DND-41 (cell line): ENCODE measurements at regions not wholly inside any gene's neighbourhood (a gene's known extent, or its start where the extent isn't known, plus 50 kb on each side); places are given as distances from the start of the nearest gene placed in this dataset.

ENCODE experiments used
- ATAC-seq: fragments of 200-7000 bp; cut with Tn5 transposase; 3 replicates; pipeline ENCODE4 v1.9.1; 2021; ENCODE audit warnings: low read depth; ENCODE audit not compliant: insufficient read depth
- DNase-seq: peaks from one replicate; pipeline ENCODE4 v3.0.0-alpha.2; 2020
- H2AFZ ChIP-seq: 2 replicates; pipeline ENCODE4 v1.6.0; 2012; ENCODE audit warnings: low read depth, low read length
- H3K27ac ChIP-seq: 2 replicates; pipeline ENCODE4 v1.5.1; 2012; ENCODE audit warnings: low read length, inconsistent platforms
- H3K27me3 ChIP-seq: fragments of 200-600 bp; sonication (generic); 2 replicates; pipeline ENCODE4 v1.6.0; 2012; ENCODE audit warnings: low read length, mild to moderate bottlenecking, inconsistent platforms; ENCODE audit not compliant: insufficient read depth, poor library complexity
- H3K36me3 ChIP-seq: 2 replicates; pipeline ENCODE4 v1.5.1; 2012; ENCODE audit warnings: low read length, inconsistent platforms; ENCODE audit not compliant: insufficient read depth
- H3K4me1 ChIP-seq: 2 replicates; pipeline ENCODE4 v1.5.1; 2012; ENCODE audit warnings: mild to moderate bottlenecking, low read length; ENCODE audit not compliant: insufficient read depth
- H3K4me2 ChIP-seq: 2 replicates; pipeline ENCODE4 v1.6.0; 2012; ENCODE audit warnings: mild to moderate bottlenecking, moderate library complexity, low read length, inconsistent platforms; ENCODE audit not compliant: insufficient read depth
- H3K4me3 ChIP-seq, 2 experiments: fragments of 200-600 bp in 1 of 2; shearing (Covaris generic) in 1 of 2; 2 replicates each; pipeline ENCODE4 v1.5.1; 2012 to 2016; ENCODE audit warnings: inconsistent platforms in 2 of 2, low read length in 2 of 2, mild to moderate bottlenecking in 2 of 2, low read depth in 1 of 2, moderate library complexity in 1 of 2
- H3K79me2 ChIP-seq: 2 replicates; pipeline ENCODE4 v1.6.0; 2012; ENCODE audit warnings: low read length, inconsistent platforms; ENCODE audit not compliant: insufficient read depth
- H3K9ac ChIP-seq: 2 replicates; pipeline ENCODE4 v1.6.0; 2012; ENCODE audit warnings: low read depth, mild to moderate bottlenecking, inconsistent platforms, low read length, moderate library complexity
- H3K9me3 ChIP-seq: 2 replicates; pipeline ENCODE4 v1.5.1; 2012; ENCODE audit warnings: low read length, moderate library complexity, mild to moderate bottlenecking, inconsistent platforms; ENCODE audit not compliant: insufficient read depth, severe bottlenecking
- H4K20me1 ChIP-seq: 2 replicates; pipeline ENCODE4 v1.6.0; 2012; ENCODE audit warnings: low read length; ENCODE audit not compliant: insufficient read depth
- EZH2 ChIP-seq: IDR thresholded peaks from 3 replicates; pipeline ENCODE4 v1.6.1; 2012; ENCODE audit warnings: borderline replicate concordance, low read depth, mild to moderate bottlenecking, moderate library complexity, low read length, inconsistent platforms; ENCODE audit not compliant: severe bottlenecking
- TF ChIP-seq, protein P1 (sequence below): IDR thresholded peaks from 2 replicates; pipeline ENCODE4 v1.5.1; 2012; ENCODE audit warnings: borderline replicate concordance, low read length, moderate library complexity, mild to moderate bottlenecking; ENCODE audit not compliant: poor library complexity, severe bottlenecking; ENCODE audit errors: extremely low read depth

DNA sequence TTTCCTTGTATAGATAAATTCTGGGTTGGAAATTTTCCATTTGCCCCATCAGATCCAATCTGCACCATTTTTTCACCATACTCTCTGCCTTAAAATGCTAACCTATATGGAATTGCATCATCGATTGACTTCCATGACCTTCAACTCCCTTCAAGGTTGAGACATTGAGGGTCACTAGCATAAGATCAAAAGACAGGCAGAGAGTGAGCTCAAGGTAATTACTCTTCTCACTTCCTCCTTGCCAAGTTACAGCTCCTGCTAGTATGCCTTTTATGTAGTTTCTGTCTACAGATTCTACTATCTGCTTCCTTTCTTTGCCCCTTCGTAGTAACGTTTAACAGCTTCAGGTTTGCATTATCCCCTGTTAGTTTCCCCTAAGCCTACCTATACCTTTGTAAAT, 1127.7 kb upstream of the LRRTM3 start:
- Histone ChIP-seq H3K4me3 (no peak overlapping the region), H2AFZ (no peak overlapping the region), H3K9me3 (no peaks in the 10 kb centered on the region), H4K20me1 (no peaks in the 10 kb centered on the region), H3K27ac (no peak overlapping the region), H3K4me2 (no peak overlapping the region), H3K27me3 (no peaks in the 10 kb centered on the region), H3K79me2 (no peaks in the 10 kb centered on the region), H3K36me3 (no peaks in the 10 kb centered on the region), H3K4me1 (no peaks in the 10 kb centered on the region), H3K9ac (no peak overlapping the region)
- TF ChIP-seq EZH2, result no peak
- TF ChIP-seq, protein P1, sequence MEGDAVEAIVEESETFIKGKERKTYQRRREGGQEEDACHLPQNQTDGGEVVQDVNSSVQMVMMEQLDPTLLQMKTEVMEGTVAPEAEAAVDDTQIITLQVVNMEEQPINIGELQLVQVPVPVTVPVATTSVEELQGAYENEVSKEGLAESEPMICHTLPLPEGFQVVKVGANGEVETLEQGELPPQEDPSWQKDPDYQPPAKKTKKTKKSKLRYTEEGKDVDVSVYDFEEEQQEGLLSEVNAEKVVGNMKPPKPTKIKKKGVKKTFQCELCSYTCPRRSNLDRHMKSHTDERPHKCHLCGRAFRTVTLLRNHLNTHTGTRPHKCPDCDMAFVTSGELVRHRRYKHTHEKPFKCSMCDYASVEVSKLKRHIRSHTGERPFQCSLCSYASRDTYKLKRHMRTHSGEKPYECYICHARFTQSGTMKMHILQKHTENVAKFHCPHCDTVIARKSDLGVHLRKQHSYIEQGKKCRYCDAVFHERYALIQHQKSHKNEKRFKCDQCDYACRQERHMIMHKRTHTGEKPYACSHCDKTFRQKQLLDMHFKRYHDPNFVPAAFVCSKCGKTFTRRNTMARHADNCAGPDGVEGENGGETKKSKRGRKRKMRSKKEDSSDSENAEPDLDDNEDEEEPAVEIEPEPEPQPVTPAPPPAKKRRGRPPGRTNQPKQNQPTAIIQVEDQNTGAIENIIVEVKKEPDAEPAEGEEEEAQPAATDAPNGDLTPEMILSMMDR, result no peak
- DNase-seq (no peak), ATAC-seq (no peak)

DNA sequence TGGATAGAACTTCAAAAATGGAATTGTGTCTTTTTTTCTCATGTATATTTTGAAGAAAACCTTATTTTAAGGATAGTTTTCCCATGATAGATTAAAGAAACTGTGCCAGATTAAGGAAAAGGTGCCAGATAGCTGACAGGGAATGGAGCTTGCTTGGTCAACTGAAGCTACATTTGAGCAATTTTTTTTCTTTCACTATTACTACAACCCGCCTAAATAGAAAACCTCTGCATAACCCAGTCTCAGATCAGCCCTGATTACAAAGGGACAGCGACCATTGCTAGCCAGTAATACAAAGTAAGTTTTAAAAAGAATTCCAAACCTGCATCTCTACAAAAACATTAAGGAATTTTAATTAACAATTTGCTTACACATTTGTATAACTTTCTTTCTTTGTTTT, 1123.4 kb upstream of the LRRTM3 start:
- no peak overlapping the region for H3K4me3 ChIP-seq
- ATAC-seq (no peak), DNase-seq (no peak)
- no peak overlapping the region for H3K27ac ChIP-seq
- no peak for TF ChIP-seq EZH2
- TF ChIP-seq, protein P1, result no peak
- H3K36me3 ChIP-seq, result no peaks in the 10 kb centered on the region
- H3K79me2 ChIP-seq, result no peaks in the 10 kb centered on the region
- H3K9me3 ChIP-seq, result no peaks in the 10 kb centered on the region
- no peaks in the 10 kb centered on the region for H4K20me1 ChIP-seq
- H3K4me2 ChIP-seq, result no peak overlapping the region
- H2AFZ ChIP-seq, result no peak overlapping the region
- no peak overlapping the region for H3K9ac ChIP-seq
- H3K27me3 ChIP-seq, result no peaks in the 10 kb centered on the region
- no peaks in the 10 kb centered on the region for H3K4me1 ChIP-seq

DNA sequence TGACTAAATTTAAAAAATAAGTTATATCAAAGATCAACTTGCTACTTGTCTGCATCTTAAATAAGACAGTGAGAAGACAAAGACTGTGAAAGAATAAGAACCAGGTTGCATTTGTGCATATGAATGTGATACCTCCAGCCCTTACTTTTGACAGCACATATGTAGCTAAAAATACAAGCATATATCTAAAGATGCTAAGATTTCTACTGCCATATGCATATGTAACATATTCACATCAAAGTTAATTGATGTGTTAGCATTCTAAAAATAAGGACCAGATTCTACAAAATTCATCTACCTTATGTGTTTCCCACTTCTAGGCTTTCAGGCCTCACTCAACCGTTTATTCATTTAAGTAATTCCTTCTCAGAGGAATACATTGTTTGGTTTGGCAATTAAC, 1120.3 kb upstream of the LRRTM3 start:
- Histone ChIP-seq H3K27me3 (no peaks in the 10 kb centered on the region), H3K79me2 (no peaks in the 10 kb centered on the region), H3K9ac (no peak overlapping the region), H3K36me3 (no peaks in the 10 kb centered on the region), H4K20me1 (no peaks in the 10 kb centered on the region), H2AFZ (no peak overlapping the region), H3K4me1 (no peaks in the 10 kb centered on the region), H3K4me2 (no peak overlapping the region), H3K27ac (no peak overlapping the region), H3K4me3 (no peak overlapping the region), H3K9me3 (no peaks in the 10 kb centered on the region)
- no peak for ATAC-seq
- TF ChIP-seq EZH2, result no peak
- no peak for DNase-seq

DNA sequence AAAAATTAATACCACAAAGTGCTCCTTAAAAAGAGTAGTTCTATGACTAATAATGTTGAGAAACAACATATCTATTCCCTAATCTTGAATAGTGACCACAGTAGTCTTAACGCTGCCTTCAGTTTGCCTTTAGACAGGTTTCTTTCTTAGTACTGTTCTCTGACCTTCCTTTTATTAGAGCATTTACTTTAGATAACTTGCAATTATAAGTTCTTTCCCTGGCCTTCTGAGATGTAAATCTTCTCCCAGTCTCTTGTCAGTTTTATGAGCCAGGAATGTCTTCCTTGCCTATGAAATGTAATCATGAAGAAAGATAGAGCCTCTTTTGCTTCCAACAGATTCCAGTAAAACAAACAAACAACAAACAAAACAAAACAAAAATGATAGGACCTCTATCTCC, 1119.8 kb upstream of the LRRTM3 start:
- Histone ChIP-seq H3K4me1 (no peaks in the 10 kb centered on the region), H3K4me2 (no peak overlapping the region), H3K9ac (no peak overlapping the region), H3K36me3 (no peaks in the 10 kb centered on the region), H3K9me3 (no peaks in the 10 kb centered on the region), H3K4me3 (no peak overlapping the region), H3K27ac (no peak overlapping the region), H3K27me3 (no peaks in the 10 kb centered on the region), H2AFZ (no peak overlapping the region), H4K20me1 (no peaks in the 10 kb centered on the region), H3K79me2 (no peaks in the 10 kb centered on the region)
- ATAC-seq (no peak), DNase-seq (no peak)
- TF ChIP-seq, protein P1, result no peak
